ENCODE measurements at regions not wholly inside any gene's neighbourhood (a gene's known extent, or its start where the extent isn't known, plus 50 kb on each side); places are given as distances from the start of the nearest gene placed in this dataset.

GRCh38 chr2:187125318-187125717 is 276.3 kb upstream of the ZSWIM2 start:
- Histone ChIP-seq H3K27me3 (replicated peaks in 1 of 2; ENCODE audit: control insufficient read depth in 2 of 2, insufficient read depth in 2 of 2, low read length in 1 of 2) (no peaks in the 10 kb centered on the region), H3K4me2 (ENCODE audit: control insufficient read depth, insufficient read depth) (no peak overlapping the region), H3K36me3 (ENCODE audit: control insufficient read depth in 2 of 2, insufficient read depth in 2 of 2, low read length in 1 of 2) (no peaks in the 10 kb centered on the region), H3K4me3 (no peak overlapping the region), H3K9me3 (replicated peaks; ENCODE audit: control insufficient read depth, insufficient read depth, low read length) (no peaks in the 10 kb centered on the region), H2AFZ (ENCODE audit: control insufficient read depth, low read depth, low read length) (no peak overlapping the region), H3K9ac (ENCODE audit: control insufficient read depth, insufficient read depth, low read length) (no peak overlapping the region), H3K4me1 (ENCODE audit: control insufficient read depth, insufficient read depth, low read length) (no peaks in the 10 kb centered on the region), H4K20me1 (ENCODE audit: control insufficient read depth, insufficient read depth) (no peaks in the 10 kb centered on the region), H3K27ac (ENCODE audit: control insufficient read depth, insufficient read depth) (no peak overlapping the region), H3K79me2 (ENCODE audit: control insufficient read depth, insufficient read depth, low read length) (no peaks in the 10 kb centered on the region)
- BruUV-seq (replicated peaks), result no TSS peak
- no peak for FAIRE-seq
- in situ Hi-C loops (cut with MboI) (no loop called here), intact Hi-C loops (cut with micrococcal nuclease; ENCODE audit: unreplicated experiment) (no loop called here)
- POLR2A ChIA-PET, result interaction anchor here (0.6 kb wide), 1 partner anchor 175 kb away, joined by 3 read pairs; no protein-coding TSS in a partner anchor
- CTCF ChIA-PET, result interaction anchor here (0.7 to 2.3 kb wide), 3 partner anchors 8 to 263 kb away, joined by 3 to 7 read pairs (median 3); no protein-coding TSS in a partner anchor
- DNase-seq (ENCODE audit: low read depth, low spot score), result no peak
- ATAC-seq, result no peak
- RAD21 ChIA-PET (ENCODE audit: unreplicated experiment), result no interaction called here
- SMC1A ChIA-PET (ENCODE audit: uncharacterized antibody, unreplicated experiment), result interaction anchor here (0.7 to 2.0 kb wide), 6 partner anchors 8 to 323 kb away, joined by 3 to 7 read pairs (median 4); partner anchors contain the start of gene CALCRL
- TF ChIP-seq MTA3 (IDR thresholded peaks at IDR 0.05; ENCODE audit: borderline replicate concordance, low read length) (no peak), SMC3 (IDR thresholded peaks at IDR 0.05; ENCODE audit: borderline replicate concordance, low read length) (no peak), EP300 (IDR thresholded peaks at IDR 0.05; ENCODE audit: borderline replicate concordance in 1 of 2, control insufficient read depth in 1 of 2, low read depth in 2 of 2, low read length in 2 of 2) (no peak), SUPT20H (IDR thresholded peaks at IDR 0.05; ENCODE audit: borderline replicate concordance, control insufficient read depth, low read depth, low read length) (no peak), RUNX3 (IDR thresholded peaks at IDR 0.05; ENCODE audit: low read length) (no peak), JUND (IDR thresholded peaks at IDR 0.05; ENCODE audit: low read depth, low read length) (no peak), CTCF (IDR thresholded peaks at IDR 0.05 in 2 of 3, conservative IDR thresholded peaks at IDR 0.05 in 1 of 3; ENCODE audit: control insufficient read depth in 2 of 3, extremely low read depth in 1 of 3, insufficient read depth in 1 of 3, low read depth in 3 of 3, low read length in 3 of 3) (no peak), SMAD1 (IDR thresholded peaks at IDR 0.05; ENCODE audit: low read depth, partially characterized antibody) (no peak), DPF2 (IDR thresholded peaks at IDR 0.05) (no peak), CREM (IDR thresholded peaks at IDR 0.05; ENCODE audit: low read depth) (no peak), BACH1 (IDR thresholded peaks at IDR 0.05; ENCODE audit: borderline replicate concordance) (no peak)
- TF ChIP-seq, protein P1, sequence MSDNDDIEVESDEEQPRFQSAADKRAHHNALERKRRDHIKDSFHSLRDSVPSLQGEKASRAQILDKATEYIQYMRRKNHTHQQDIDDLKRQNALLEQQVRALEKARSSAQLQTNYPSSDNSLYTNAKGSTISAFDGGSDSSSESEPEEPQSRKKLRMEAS (IDR thresholded peaks at IDR 0.05; ENCODE audit: low read depth, low read length), result no peak
- TF ChIP-seq, protein P2, sequence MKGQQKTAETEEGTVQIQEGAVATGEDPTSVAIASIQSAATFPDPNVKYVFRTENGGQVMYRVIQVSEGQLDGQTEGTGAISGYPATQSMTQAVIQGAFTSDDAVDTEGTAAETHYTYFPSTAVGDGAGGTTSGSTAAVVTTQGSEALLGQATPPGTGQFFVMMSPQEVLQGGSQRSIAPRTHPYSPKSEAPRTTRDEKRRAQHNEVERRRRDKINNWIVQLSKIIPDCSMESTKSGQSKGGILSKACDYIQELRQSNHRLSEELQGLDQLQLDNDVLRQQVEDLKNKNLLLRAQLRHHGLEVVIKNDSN (IDR thresholded peaks at IDR 0.05; ENCODE audit: borderline replicate concordance, extremely low read length, insufficient read depth, low read depth, low read length), result no peak
- TF ChIP-seq, protein P3, sequence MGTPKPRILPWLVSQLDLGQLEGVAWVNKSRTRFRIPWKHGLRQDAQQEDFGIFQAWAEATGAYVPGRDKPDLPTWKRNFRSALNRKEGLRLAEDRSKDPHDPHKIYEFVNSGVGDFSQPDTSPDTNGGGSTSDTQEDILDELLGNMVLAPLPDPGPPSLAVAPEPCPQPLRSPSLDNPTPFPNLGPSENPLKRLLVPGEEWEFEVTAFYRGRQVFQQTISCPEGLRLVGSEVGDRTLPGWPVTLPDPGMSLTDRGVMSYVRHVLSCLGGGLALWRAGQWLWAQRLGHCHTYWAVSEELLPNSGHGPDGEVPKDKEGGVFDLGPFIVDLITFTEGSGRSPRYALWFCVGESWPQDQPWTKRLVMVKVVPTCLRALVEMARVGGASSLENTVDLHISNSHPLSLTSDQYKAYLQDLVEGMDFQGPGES (IDR thresholded peaks at IDR 0.05), result no peak
- TF ChIP-seq, protein P4, sequence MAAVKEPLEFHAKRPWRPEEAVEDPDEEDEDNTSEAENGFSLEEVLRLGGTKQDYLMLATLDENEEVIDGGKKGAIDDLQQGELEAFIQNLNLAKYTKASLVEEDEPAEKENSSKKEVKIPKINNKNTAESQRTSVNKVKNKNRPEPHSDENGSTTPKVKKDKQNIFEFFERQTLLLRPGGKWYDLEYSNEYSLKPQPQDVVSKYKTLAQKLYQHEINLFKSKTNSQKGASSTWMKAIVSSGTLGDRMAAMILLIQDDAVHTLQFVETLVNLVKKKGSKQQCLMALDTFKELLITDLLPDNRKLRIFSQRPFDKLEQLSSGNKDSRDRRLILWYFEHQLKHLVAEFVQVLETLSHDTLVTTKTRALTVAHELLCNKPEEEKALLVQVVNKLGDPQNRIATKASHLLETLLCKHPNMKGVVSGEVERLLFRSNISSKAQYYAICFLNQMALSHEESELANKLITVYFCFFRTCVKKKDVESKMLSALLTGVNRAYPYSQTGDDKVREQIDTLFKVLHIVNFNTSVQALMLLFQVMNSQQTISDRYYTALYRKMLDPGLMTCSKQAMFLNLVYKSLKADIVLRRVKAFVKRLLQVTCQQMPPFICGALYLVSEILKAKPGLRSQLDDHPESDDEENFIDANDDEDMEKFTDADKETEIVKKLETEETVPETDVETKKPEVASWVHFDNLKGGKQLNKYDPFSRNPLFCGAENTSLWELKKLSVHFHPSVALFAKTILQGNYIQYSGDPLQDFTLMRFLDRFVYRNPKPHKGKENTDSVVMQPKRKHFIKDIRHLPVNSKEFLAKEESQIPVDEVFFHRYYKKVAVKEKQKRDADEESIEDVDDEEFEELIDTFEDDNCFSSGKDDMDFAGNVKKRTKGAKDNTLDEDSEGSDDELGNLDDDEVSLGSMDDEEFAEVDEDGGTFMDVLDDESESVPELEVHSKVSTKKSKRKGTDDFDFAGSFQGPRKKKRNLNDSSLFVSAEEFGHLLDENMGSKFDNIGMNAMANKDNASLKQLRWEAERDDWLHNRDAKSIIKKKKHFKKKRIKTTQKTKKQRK (IDR thresholded peaks at IDR 0.05; ENCODE audit: low read depth, low read length), result no peak

Data from GM12878 (cell line).